IMR-90 (cell line): ENCODE measurements at regions not wholly inside any gene's neighbourhood (a gene's known extent, or its start where the extent isn't known, plus 50 kb on each side); places are given as distances from the start of the nearest gene placed in this dataset.

Experiments
- ATAC-seq: fragments of 200-7000 bp; cut with Tn5 transposase; 2 replicates; pipeline ENCODE4 v1.9.1; 2020; ENCODE audit warnings: low read depth, mild to moderate bottlenecking, moderate library complexity
- BruUV-seq: library from RNA; stranded (reverse); fragments of 400-500 nt; replicated peaks from 2 replicates; lab custom pipeline; 2021; lab: Mats Ljungman, UMichigan
- CTCF ChIA-PET: fragments of 300-600 bp; formaldehyde crosslinking; extraction: SDS; loops from one replicate; lab custom pipeline; 2021; ENCODE audit warnings: antibody characterized with exemption; lab: Yijun Ruan, JAX
- POLR2A ChIA-PET: fragments of 300-600 bp; sonication (Branson Sonifier 250); formaldehyde crosslinking; loops from one replicate; lab custom pipeline; 2022; ENCODE audit warnings: antibody characterized with exemption; ENCODE audit not compliant: unreplicated experiment; lab: Charles Lee
- DNase-seq: peaks from one replicate; pipeline ENCODE4 v3.0.0; 2013
- H2AFZ ChIP-seq: replicated peaks from 2 replicates; pipeline ENCODE3; 2013; ENCODE audit warnings: low read length, mild to moderate bottlenecking; ENCODE audit not compliant: poor library complexity
- H2AK5ac ChIP-seq: 2 replicates; pipeline ENCODE4 v1.6.1; 2013; ENCODE audit warnings: low read depth, low read length, inconsistent platforms
- H2AK9ac ChIP-seq: replicated peaks from 2 replicates; pipeline ENCODE3; 2013; ENCODE audit warnings: mild to moderate bottlenecking, low read depth, low read length, moderate library complexity; ENCODE audit not compliant: poor library complexity
- H2BK120ac ChIP-seq: 2 replicates; pipeline ENCODE4 v1.6.1; 2013; ENCODE audit warnings: low read depth, low read length, inconsistent platforms
- H2BK15ac ChIP-seq: 3 replicates; pipeline ENCODE4 v1.6.1; 2013; ENCODE audit warnings: low read depth, low read length, inconsistent platforms
- H2BK20ac ChIP-seq: 2 replicates; pipeline ENCODE4 v1.6.1; 2013; ENCODE audit warnings: low read depth, mild to moderate bottlenecking, inconsistent platforms, low read length, moderate library complexity
- H2BK5ac ChIP-seq: 2 replicates; pipeline ENCODE4 v1.6.1; 2013; ENCODE audit warnings: mild to moderate bottlenecking, low read depth, low read length, inconsistent platforms; ENCODE audit not compliant: poor library complexity, severe bottlenecking
- H3K14ac ChIP-seq: replicated peaks from 2 replicates; pipeline ENCODE4 v1.6.1; 2013; ENCODE audit warnings: low read depth, low read length, inconsistent platforms
- H3K18ac ChIP-seq: 2 replicates; pipeline ENCODE4 v1.6.1; 2013; ENCODE audit warnings: low read depth, low read length, control low read depth
- H3K23ac ChIP-seq: 2 replicates; pipeline ENCODE4 v1.6.1; 2013; ENCODE audit warnings: low read depth, low read length, inconsistent platforms
- H3K27ac ChIP-seq: 2 replicates; pipeline ENCODE4 v1.5.1; 2013; ENCODE audit warnings: mild to moderate bottlenecking, control low read depth, low read length; ENCODE audit not compliant: insufficient read depth
- H3K27me3 ChIP-seq: 2 replicates; pipeline ENCODE4 v1.6.1; 2013; ENCODE audit warnings: low read length; ENCODE audit not compliant: control insufficient read depth, insufficient read depth
- H3K36me3 ChIP-seq: 2 replicates; pipeline ENCODE4 v1.6.1; 2013; ENCODE audit warnings: low read length, mixed read lengths; ENCODE audit not compliant: control insufficient read depth, insufficient read depth
- H3K4ac ChIP-seq: 2 replicates; pipeline ENCODE4 v1.6.1; 2013; ENCODE audit warnings: low read depth, low read length, inconsistent platforms
- H3K4me1 ChIP-seq: 2 replicates; pipeline ENCODE4 v1.6.1; 2013; ENCODE audit warnings: low read length, mixed read lengths; ENCODE audit not compliant: control insufficient read depth, insufficient read depth
- H3K4me2 ChIP-seq: 2 replicates; pipeline ENCODE4 v1.6.1; 2013; ENCODE audit warnings: low read depth, mild to moderate bottlenecking, control low read depth, low read length, moderate library complexity
- H3K4me3 ChIP-seq: 2 replicates; pipeline ENCODE4 v1.5.1; 2013; ENCODE audit warnings: low read depth, mild to moderate bottlenecking, control low read depth, low read length, moderate library complexity; ENCODE audit not compliant: insufficient read depth
- H3K56ac ChIP-seq: 2 replicates; pipeline ENCODE4 v1.6.1; 2013; ENCODE audit warnings: low read length, inconsistent platforms; ENCODE audit not compliant: insufficient read depth; ENCODE audit errors: extremely low read depth
- H3K79me1 ChIP-seq, 2 experiments: 2 replicates each; pipeline ENCODE4 v1.6.1; 2013; ENCODE audit warnings: low read length in 2 of 2, inconsistent platforms in 1 of 2, low read depth in 1 of 2
- H3K9ac ChIP-seq: 2 replicates; pipeline ENCODE4 v1.6.1; 2013; ENCODE audit warnings: low read depth, low read length, control low read depth
- H3K9me1 ChIP-seq: 2 replicates; pipeline ENCODE4 v1.6.1; 2013; ENCODE audit warnings: low read length, inconsistent platforms; ENCODE audit not compliant: insufficient read depth
- H3K9me3 ChIP-seq: 2 replicates; pipeline ENCODE4 v1.6.1; 2013; ENCODE audit warnings: low read length; ENCODE audit not compliant: control insufficient read depth, insufficient read depth
- H4K20me1 ChIP-seq: 2 replicates; pipeline ENCODE4 v1.6.1; 2013; ENCODE audit warnings: low read length, inconsistent platforms; ENCODE audit not compliant: insufficient read depth
- H4K5ac ChIP-seq: 2 replicates; pipeline ENCODE4 v1.6.1; 2013; ENCODE audit warnings: mild to moderate bottlenecking, low read depth, low read length, control low read depth
- H4K8ac ChIP-seq, 2 experiments: 2 replicates each; pipeline ENCODE4 v1.6.1; 2013; ENCODE audit warnings: low read depth in 2 of 2, low read length in 2 of 2, control low read depth in 1 of 2, inconsistent platforms in 1 of 2
- H4K91ac ChIP-seq: 2 replicates; pipeline ENCODE4 v1.6.1; 2013; ENCODE audit warnings: low read depth, low read length, inconsistent platforms; ENCODE audit not compliant: insufficient read depth
- BHLHE40 ChIP-seq: fragments of 150-350 bp; IDR thresholded peaks from 2 replicates; pipeline ENCODE4 v1.6.1; 2016; ENCODE audit warnings: mild to moderate bottlenecking, low read depth, low read length
- CEBPB ChIP-seq: IDR thresholded peaks from 2 replicates; pipeline ENCODE4 v1.6.1; 2012; ENCODE audit warnings: low read depth, low read length, improper control_type of control experiment
- CHD1 ChIP-seq: IDR thresholded peaks from 2 replicates; pipeline ENCODE4 v1.6.1; 2012; ENCODE audit warnings: low read depth, low read length, improper control_type of control experiment
- CTCF ChIP-seq: conservative IDR thresholded peaks from 2 replicates; pipeline ENCODE4 v1.5.1; 2012; ENCODE audit warnings: mild to moderate bottlenecking, low read depth, low read length, improper control_type of control experiment
- FOS ChIP-seq: fragments of 150-350 bp; IDR thresholded peaks from 2 replicates; pipeline ENCODE4 v1.6.1; 2016; ENCODE audit warnings: low read depth, low read length
- MAFK ChIP-seq: IDR thresholded peaks from 2 replicates; pipeline ENCODE4 v1.6.1; 2012; ENCODE audit warnings: low read depth, low read length, improper control_type of control experiment
- MAZ ChIP-seq: IDR thresholded peaks from 2 replicates; pipeline ENCODE4 v1.6.1; 2012; ENCODE audit warnings: low read depth, mild to moderate bottlenecking, low read length, improper control_type of control experiment, moderate library complexity, borderline replicate concordance
- MXI1 ChIP-seq: IDR thresholded peaks from 2 replicates; pipeline ENCODE4 v1.6.1; 2012; ENCODE audit warnings: low read depth, mild to moderate bottlenecking, low read length, moderate library complexity, borderline replicate concordance
- NFE2L2 ChIP-seq: fragments of 150-350 bp; IDR thresholded peaks from 2 replicates; pipeline ENCODE4 v1.6.1; 2016; ENCODE audit warnings: low read depth, mild to moderate bottlenecking, low read length
- POLR2A ChIP-seq: IDR thresholded peaks from 2 replicates; pipeline ENCODE4 v1.6.1; 2012; ENCODE audit warnings: mild to moderate bottlenecking, low read depth, low read length
- RAD21 ChIP-seq: IDR thresholded peaks from 2 replicates; pipeline ENCODE4 v1.6.1; 2012; ENCODE audit warnings: low read length, improper control_type of control experiment
- RCOR1 ChIP-seq: IDR thresholded peaks from 2 replicates; pipeline ENCODE4 v1.6.1; 2012; ENCODE audit warnings: mild to moderate bottlenecking, low read length, improper control_type of control experiment; ENCODE audit not compliant: insufficient replicate concordance
- RFX5 ChIP-seq: IDR thresholded peaks from 2 replicates; pipeline ENCODE4 v1.8.0; 2012; ENCODE audit warnings: low read depth, mild to moderate bottlenecking, low read length, moderate library complexity
- SMC3 ChIP-seq: fragments of 150-350 bp; IDR thresholded peaks from 2 replicates; pipeline ENCODE4 v1.6.1; 2016; ENCODE audit warnings: low read depth, mild to moderate bottlenecking, antibody characterized with exemption, low read length, moderate library complexity
- USF2 ChIP-seq: fragments of 150-350 bp; IDR thresholded peaks from 2 replicates; pipeline ENCODE4 v1.6.1; 2017; ENCODE audit warnings: mild to moderate bottlenecking, antibody characterized with exemption, low read length, low read depth
- WGBS, 2 experiments: methylation state at CpG; one replicate each; pipeline versions ENCODE4 v1.1.5 to v1.1.7; 2013; ENCODE audit warnings: missing lambda C conversion rate in 2 of 2; ENCODE audit not compliant: insufficient read length in 1 of 2; ENCODE audit errors: extremely low coverage in 2 of 2; 5-methylcytosine and 5-hydroxymethylcytosine counted together
- dilution Hi-C: fragments of 300-500 bp; cut with HindIII; formaldehyde crosslinking; loops from one replicate; pipeline ENCODE4 v1.14.3; 2018; ENCODE audit warnings: low sequenced_read_pairs; ENCODE audit not compliant: unreplicated experiment
- in situ Hi-C: fragments of 300-500 bp; cut with MboI; formaldehyde crosslinking; loops from 3 replicates; pipeline ENCODE4 v1.14.3; 2019; ENCODE audit warnings: low sequenced_read_pairs, inconsistent platforms, mixed read lengths
- intact Hi-C: fragments of 100-400 bp; cut with micrococcal nuclease; formaldehyde crosslinking; loops from 2 replicates; pipeline ENCODE4 v1.10.0; 2022
- TF ChIP-seq, protein P1 (sequence below): fragments of 150-350 bp; IDR thresholded peaks from 2 replicates; pipeline ENCODE4 v1.6.1; 2016; ENCODE audit warnings: low read depth, mild to moderate bottlenecking, low read length, moderate library complexity, borderline replicate concordance

GRCh38 chr2:75852639-75853038 lies 141.9 kb upstream of the GCFC2 start:
- Histone ChIP-seq H4K20me1 (no peaks in the 10 kb centered on the region), H2AFZ (no peak overlapping the region), H3K56ac (no peak overlapping the region), H3K4ac (no peak overlapping the region), H3K36me3 (no peaks in the 10 kb centered on the region), H2AK9ac (no peak overlapping the region), H3K4me3 (no peak overlapping the region), H2AK5ac (no peak overlapping the region), H3K4me2 (no peak overlapping the region), H3K27ac (no peak overlapping the region), H3K9me1 (no peaks in the 10 kb centered on the region), H3K79me1 (no peaks in the 10 kb centered on the region), H2BK20ac (no peak overlapping the region), H3K9me3 (no peaks in the 10 kb centered on the region), H4K91ac (no peak overlapping the region), H3K23ac (no peak overlapping the region), H2BK15ac (no peak overlapping the region), H2BK120ac (no peak overlapping the region), H3K4me1 (no peaks in the 10 kb centered on the region), H4K8ac (no peak overlapping the region), H2BK5ac (no peak overlapping the region), H3K18ac (no peak overlapping the region), H3K14ac (no peak overlapping the region), H4K5ac (no peak overlapping the region), H3K27me3 (no peaks in the 10 kb centered on the region), H3K9ac (no peak overlapping the region)
- no peak for TF ChIP-seq CHD1
- TF ChIP-seq BHLHE40 = no peak
- TF ChIP-seq CEBPB = no peak
- TF ChIP-seq MAZ = no peak
- TF ChIP-seq RFX5 = no peak
- TF ChIP-seq, protein P1, sequence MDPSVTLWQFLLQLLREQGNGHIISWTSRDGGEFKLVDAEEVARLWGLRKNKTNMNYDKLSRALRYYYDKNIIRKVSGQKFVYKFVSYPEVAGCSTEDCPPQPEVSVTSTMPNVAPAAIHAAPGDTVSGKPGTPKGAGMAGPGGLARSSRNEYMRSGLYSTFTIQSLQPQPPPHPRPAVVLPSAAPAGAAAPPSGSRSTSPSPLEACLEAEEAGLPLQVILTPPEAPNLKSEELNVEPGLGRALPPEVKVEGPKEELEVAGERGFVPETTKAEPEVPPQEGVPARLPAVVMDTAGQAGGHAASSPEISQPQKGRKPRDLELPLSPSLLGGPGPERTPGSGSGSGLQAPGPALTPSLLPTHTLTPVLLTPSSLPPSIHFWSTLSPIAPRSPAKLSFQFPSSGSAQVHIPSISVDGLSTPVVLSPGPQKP = no peak
- TF ChIP-seq RAD21 = no peak
- no peak for TF ChIP-seq FOS
- TF ChIP-seq MXI1 = no peak
- TF ChIP-seq NFE2L2 = no peak
- no peak for TF ChIP-seq USF2
- no peak for TF ChIP-seq RCOR1
- TF ChIP-seq POLR2A = no peak
- TF ChIP-seq CTCF = no peak
- no peak for TF ChIP-seq SMC3
- no peak for TF ChIP-seq MAFK
- no CpG with 5 or more reads among the region's 2 CpGs for WGBS, 2 experiments
- CTCF ChIA-PET = no interaction called here
- dilution Hi-C loops (no loop called here), intact Hi-C loops (no loop called here), in situ Hi-C loops (no loop called here)
- no TSS peak for BruUV-seq
- POLR2A ChIA-PET = no interaction called here
- DNase-seq (no peak), ATAC-seq (no peak)
